ENCODE measurements at regions not wholly inside any gene's neighbourhood (a gene's known extent, or its start where the extent isn't known, plus 50 kb on each side); places are given as distances from the start of the nearest gene placed in this dataset.

DNA sequence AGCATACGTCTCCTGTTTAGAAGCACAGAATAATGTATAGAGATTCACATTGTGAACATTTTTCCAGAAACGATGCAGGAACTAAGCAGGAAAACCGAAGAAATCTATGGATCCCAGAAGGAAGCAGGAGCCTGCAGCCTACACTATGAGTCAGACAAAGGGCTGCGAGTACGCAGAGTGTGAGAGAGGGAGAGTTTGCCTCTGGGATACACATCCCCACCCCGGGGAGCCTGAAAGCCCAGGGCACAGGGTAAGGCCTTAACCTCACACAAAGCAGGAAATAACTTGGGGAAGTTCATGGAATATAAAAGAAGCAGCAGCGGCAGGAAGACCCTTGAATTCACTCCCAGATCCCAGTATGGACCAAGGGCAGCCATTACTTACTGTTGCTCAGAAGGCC, 842.1 kb upstream of the MANEA start:
- no peak for DNase-seq (ENCODE audit: low spot score)
- no peak overlapping the region for H3K4me3 Mint-ChIP-seq (ENCODE audit: unreplicated experiment)
- no peaks in the 10 kb centered on the region for H3K4me1 Mint-ChIP-seq (ENCODE audit: low read depth)
- no peaks in the 10 kb centered on the region for H3K9me3 Mint-ChIP-seq (ENCODE audit: low read depth)
- no peak overlapping the region for H3K27ac Mint-ChIP-seq (ENCODE audit: unreplicated experiment)
- H3K36me3 Mint-ChIP-seq (ENCODE audit: low read depth) = no peaks in the 10 kb centered on the region
- peaks cover 5% of the 10 kb centered on the region for H3K27me3 Mint-ChIP-seq (ENCODE audit: low read depth)
- TF ChIP-seq, protein P1, sequence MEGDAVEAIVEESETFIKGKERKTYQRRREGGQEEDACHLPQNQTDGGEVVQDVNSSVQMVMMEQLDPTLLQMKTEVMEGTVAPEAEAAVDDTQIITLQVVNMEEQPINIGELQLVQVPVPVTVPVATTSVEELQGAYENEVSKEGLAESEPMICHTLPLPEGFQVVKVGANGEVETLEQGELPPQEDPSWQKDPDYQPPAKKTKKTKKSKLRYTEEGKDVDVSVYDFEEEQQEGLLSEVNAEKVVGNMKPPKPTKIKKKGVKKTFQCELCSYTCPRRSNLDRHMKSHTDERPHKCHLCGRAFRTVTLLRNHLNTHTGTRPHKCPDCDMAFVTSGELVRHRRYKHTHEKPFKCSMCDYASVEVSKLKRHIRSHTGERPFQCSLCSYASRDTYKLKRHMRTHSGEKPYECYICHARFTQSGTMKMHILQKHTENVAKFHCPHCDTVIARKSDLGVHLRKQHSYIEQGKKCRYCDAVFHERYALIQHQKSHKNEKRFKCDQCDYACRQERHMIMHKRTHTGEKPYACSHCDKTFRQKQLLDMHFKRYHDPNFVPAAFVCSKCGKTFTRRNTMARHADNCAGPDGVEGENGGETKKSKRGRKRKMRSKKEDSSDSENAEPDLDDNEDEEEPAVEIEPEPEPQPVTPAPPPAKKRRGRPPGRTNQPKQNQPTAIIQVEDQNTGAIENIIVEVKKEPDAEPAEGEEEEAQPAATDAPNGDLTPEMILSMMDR (IDR thresholded peaks at IDR 0.05) = no peak

DNA sequence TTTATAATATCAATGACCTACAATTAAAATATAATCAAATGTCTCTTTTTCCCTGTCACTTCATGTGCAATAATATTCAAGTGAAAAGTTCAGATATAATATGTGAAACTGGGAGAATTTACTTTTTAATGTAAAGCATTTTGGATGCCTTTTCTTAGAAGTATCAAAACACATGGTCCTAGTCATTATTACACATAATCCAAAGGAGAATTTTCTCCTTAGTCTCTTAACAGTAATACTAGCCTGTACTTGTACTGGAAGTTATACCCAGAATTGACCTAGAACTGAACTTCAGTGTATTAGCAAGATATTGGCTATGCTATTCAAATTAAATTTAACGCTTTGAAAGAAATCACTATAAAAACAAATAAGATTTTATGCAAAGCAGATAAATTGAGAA, 842.6 kb upstream of the MANEA start:
- H3K9me3 Mint-ChIP-seq (ENCODE audit: low read depth) = no peaks in the 10 kb centered on the region
- peaks cover 2% of the 10 kb centered on the region for H3K27me3 Mint-ChIP-seq (ENCODE audit: low read depth)
- H3K36me3 Mint-ChIP-seq (ENCODE audit: low read depth) = no peaks in the 10 kb centered on the region
- TF ChIP-seq, protein P1 (IDR thresholded peaks at IDR 0.05) = no peak
- H3K27ac Mint-ChIP-seq (ENCODE audit: unreplicated experiment) = no peak overlapping the region
- H3K4me3 Mint-ChIP-seq (ENCODE audit: unreplicated experiment) = no peak overlapping the region
- DNase-seq (ENCODE audit: low spot score) = no peak
- no peaks in the 10 kb centered on the region for H3K4me1 Mint-ChIP-seq (ENCODE audit: low read depth)

DNA sequence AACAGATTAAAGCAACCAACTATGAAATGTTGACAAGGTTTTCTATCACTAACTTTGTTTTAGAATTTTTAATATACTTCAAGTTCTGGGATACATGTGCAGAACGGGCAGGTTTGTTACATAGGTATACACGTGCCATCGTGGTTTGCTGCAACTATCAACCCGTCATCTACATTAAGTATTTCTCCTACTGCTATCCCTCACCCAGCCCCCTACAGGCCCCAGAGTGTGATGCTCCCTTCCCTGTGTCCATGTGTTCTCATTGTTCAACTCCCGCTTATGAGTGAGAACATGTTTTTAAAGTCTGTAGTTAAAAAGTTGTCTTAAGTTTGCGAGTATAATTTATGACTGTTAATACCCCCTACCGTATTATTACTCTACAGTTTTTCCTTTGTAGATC, 844.3 kb upstream of the MANEA start:
- DNase-seq (ENCODE audit: low spot score) = no peak
- Mint-ChIP-seq H3K27me3 (ENCODE audit: low read depth) (no peaks in the 10 kb centered on the region), H3K4me3 (ENCODE audit: unreplicated experiment) (no peak overlapping the region), H3K4me1 (ENCODE audit: low read depth) (no peaks in the 10 kb centered on the region), H3K36me3 (ENCODE audit: low read depth) (no peaks in the 10 kb centered on the region), H3K9me3 (ENCODE audit: low read depth) (peaks cover 3% of the 10 kb centered on the region), H3K27ac (ENCODE audit: unreplicated experiment) (no peak overlapping the region)
- TF ChIP-seq, protein P1 (IDR thresholded peaks at IDR 0.05) = no peak

DNA sequence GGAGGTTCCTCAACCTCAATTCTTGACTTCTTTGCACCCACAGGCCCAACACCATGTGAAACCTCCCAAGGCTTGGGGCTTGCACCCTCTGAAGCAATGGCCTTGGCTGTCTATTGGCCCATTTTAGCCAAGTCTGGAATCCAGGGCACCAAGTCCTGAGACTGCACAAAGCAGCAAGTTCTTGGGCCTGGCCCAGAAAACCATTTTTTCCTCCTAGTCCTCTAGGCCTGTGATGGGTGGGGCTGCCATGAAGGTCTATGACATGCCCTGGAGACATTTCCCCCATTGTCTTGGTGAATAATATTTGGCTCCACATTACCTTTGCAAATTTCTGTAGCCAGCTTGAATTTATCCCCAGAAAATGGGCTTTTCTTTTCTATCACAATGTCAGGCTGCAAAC, 849.6 kb upstream of the MANEA start:
- no peak for DNase-seq (ENCODE audit: low spot score)
- Mint-ChIP-seq H3K27ac (ENCODE audit: unreplicated experiment) (no peak overlapping the region), H3K27me3 (ENCODE audit: low read depth) (no peaks in the 10 kb centered on the region), H3K9me3 (ENCODE audit: low read depth) (peaks cover 8% of the 10 kb centered on the region), H3K4me1 (ENCODE audit: low read depth) (no peaks in the 10 kb centered on the region), H3K4me3 (ENCODE audit: unreplicated experiment) (no peak overlapping the region), H3K36me3 (ENCODE audit: low read depth) (no peaks in the 10 kb centered on the region)
- TF ChIP-seq, protein P1 (IDR thresholded peaks at IDR 0.05) = no peak

DNA sequence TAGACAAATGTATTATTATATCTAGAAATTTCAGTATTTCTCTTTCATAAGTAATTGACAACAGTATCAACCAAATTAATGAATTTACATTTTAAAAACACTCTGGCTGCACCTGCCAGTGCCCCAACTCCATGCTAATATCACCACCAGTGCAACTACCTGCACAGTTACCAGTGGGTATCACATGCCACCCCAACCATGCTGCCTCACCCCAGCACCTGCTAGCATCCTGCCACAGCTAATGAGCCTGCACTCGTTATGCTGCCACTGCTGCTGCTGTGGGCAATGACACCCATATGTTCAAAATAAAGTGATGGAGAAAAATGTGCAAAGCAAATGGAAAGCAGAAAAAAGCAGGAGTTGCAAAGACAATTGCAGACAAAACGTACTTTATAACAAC, 855.9 kb upstream of the MANEA start:
- TF ChIP-seq, protein P1 (IDR thresholded peaks at IDR 0.05) = no peak
- Mint-ChIP-seq H3K27me3 (ENCODE audit: low read depth) (no peaks in the 10 kb centered on the region), H3K27ac (ENCODE audit: unreplicated experiment) (no peak overlapping the region), H3K4me3 (ENCODE audit: unreplicated experiment) (no peak overlapping the region), H3K9me3 (ENCODE audit: low read depth) (peaks cover 9% of the 10 kb centered on the region), H3K36me3 (ENCODE audit: low read depth) (no peaks in the 10 kb centered on the region), H3K4me1 (ENCODE audit: low read depth) (no peaks in the 10 kb centered on the region)
- DNase-seq (ENCODE audit: low spot score) = no peak

All from chondrocyte (in vitro differentiated cells).